GM12878 (cell line): ENCODE measurements at regions not wholly inside any gene's neighbourhood (a gene's known extent, or its start where the extent isn't known, plus 50 kb on each side); places are given as distances from the start of the nearest gene placed in this dataset.

Experiments
- MTA3 ChIP-seq: IDR thresholded peaks from 2 replicates; pipeline ENCODE4 v1.6.1; 2012; ENCODE audit warnings: low read length, inconsistent platforms, borderline replicate concordance
- NFIC ChIP-seq: IDR thresholded peaks from 2 replicates; pipeline ENCODE4 v1.6.1; 2012; ENCODE audit warnings: low read depth, mild to moderate bottlenecking, inconsistent platforms, low read length, moderate library complexity

- no peak for TF ChIP-seq NFIC
- TF ChIP-seq MTA3 = no peak
Measured at GRCh38 chr6:9532621-9533557, 882.0 kb downstream of the TFAP2A start.
